Right lobe of liver (tissue), 4 donors: ENCODE measurements at regions not wholly inside any gene's neighbourhood (a gene's known extent, or its start where the extent isn't known, plus 50 kb on each side); places are given as distances from the start of the nearest gene placed in this dataset.

Source experiments
- CTCF ChIP-seq, 4 donors: fragments of 200-600 bp in 3 of 4; fragments of 450-650 bp in 1 of 4; IDR thresholded peaks; one replicate each; pipeline versions ENCODE4 v1.5.1 to v1.8.0; 2016 to 2022; ENCODE audit warnings: antibody characterized with exemption in 4 of 4, mild to moderate bottlenecking in 2 of 4
- POLR2A ChIP-seq: fragments of 450-650 bp; IDR thresholded peaks from one replicate; pipeline ENCODE4 v1.6.1; 2017; ENCODE audit warnings: antibody characterized with exemption, mild to moderate bottlenecking
- donor health status: DM: no; HTN: no; CAD: no.
- donor health status: DM: no; HTN: no; CAD: no.
- donor health status: DM: no; HTN: yes; CAD: no.

GRCh38 chr6:20326422-20326728 is 75.3 kb upstream of the E2F3 start:
- TF ChIP-seq CTCF (IDR thresholded peaks at IDR 0.05) (no peak), POLR2A (no peak)
